Stimulated activated memory B cell treated with anti-CD40 and anti-IgM and Interleukin-4, amounts not matched to agents 10 μg/mL and 1 μg/mL and 100 μg/mL, for 72 hours (primary cell): ENCODE measurements at regions not wholly inside any gene's neighbourhood (a gene's known extent, or its start where the extent isn't known, plus 50 kb on each side); places are given as distances from the start of the nearest gene placed in this dataset.

Experiments used
- ATAC-seq: fragments of 150-1000 bp; cut with Tn5 transposase; 2 replicates; pipeline ENCODE4 v1.10.0; 2021
- H3K27ac Mint-ChIP-seq: one replicate; pipeline ENCODE4 v1.8.0; 2022; ENCODE audit warnings: mild to moderate bottlenecking, mixed read lengths
- H3K27me3 Mint-ChIP-seq: one replicate; pipeline ENCODE4 v1.8.0; 2022; ENCODE audit warnings: mixed read lengths
- H3K36me3 Mint-ChIP-seq: one replicate; pipeline ENCODE4 v1.8.0; 2022; ENCODE audit warnings: mixed read lengths
- H3K4me1 Mint-ChIP-seq: one replicate; pipeline ENCODE4 v1.8.0; 2022; ENCODE audit warnings: mixed read lengths
- H3K4me3 Mint-ChIP-seq: one replicate; pipeline ENCODE4 v1.8.0; 2022; ENCODE audit warnings: mild to moderate bottlenecking, moderate library complexity, mixed read lengths
- H3K9me3 Mint-ChIP-seq: one replicate; pipeline ENCODE4 v1.8.0; 2022; ENCODE audit warnings: mixed read lengths

DNA sequence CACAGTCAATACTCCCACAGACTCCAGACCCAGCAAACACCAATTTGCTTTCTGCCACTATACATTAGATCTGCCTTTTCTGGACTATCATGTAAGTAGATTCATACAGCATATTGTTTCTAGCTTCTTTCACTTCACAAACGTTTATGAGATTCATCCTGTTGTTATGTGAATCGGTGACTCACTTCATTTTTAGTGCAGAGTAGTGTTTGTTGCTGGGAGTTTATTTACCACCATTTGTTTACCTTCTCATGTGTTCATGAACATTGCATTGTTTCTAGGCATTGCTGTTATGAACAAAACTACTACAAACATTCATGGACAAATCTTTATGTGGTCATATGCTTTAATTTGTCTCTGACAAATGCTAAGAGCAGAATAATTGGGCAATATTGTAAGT lies 807.8 kb upstream of the TMEM132C start:
- Mint-ChIP-seq H3K4me3 (no peak overlapping the region), H3K27me3 (peaks cover 9% of the 10 kb centered on the region), H3K9me3 (no peaks in the 10 kb centered on the region), H3K36me3 (no peaks in the 10 kb centered on the region), H3K27ac (no peak overlapping the region), H3K4me1 (no peaks in the 10 kb centered on the region)
- ATAC-seq, result no peak

DNA sequence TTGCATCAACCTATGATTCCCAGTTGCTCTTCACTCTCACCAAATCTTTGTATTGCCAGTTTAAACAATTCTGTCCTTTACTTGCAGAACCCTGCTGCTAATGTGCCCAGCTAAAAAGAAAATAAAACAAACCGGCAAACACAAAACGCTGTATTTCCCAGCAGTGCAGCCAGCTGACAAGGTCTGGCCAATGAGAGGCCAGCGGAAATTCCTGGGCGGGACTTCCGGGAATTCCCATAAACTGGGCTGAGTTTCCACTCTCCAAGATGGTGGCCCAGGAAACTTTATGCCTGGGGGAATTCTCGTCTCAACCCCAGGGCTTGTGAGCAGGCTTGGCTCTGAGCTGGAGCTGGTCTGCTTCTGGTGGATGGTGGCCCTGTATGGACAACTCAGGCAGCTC lies 807.3 kb upstream of the TMEM132C start:
- Mint-ChIP-seq H3K4me3 (no peak overlapping the region), H3K9me3 (no peaks in the 10 kb centered on the region), H3K4me1 (no peaks in the 10 kb centered on the region), H3K27ac (no peak overlapping the region), H3K27me3 (peaks cover 4% of the 10 kb centered on the region), H3K36me3 (no peaks in the 10 kb centered on the region)
- no peak for ATAC-seq

DNA sequence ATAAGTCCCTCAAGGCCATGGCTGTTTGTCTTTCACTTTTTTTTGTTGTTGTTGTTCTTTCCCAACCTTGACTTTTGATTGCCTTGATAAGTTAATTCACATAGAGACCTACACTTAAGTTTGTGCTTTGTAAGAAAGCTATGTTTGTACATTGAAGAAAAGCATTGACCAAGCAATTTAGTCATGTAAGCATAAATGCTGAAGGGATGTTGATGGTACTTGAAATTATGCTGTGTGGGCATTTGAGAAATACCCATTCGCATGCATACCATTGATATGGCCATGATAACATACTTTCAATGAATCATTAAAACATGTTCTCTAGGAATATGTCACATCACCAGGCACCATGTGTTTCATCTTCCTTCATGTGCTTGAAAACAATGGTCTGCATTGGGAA lies 803.7 kb upstream of the TMEM132C start:
- no peak overlapping the region for H3K4me3 Mint-ChIP-seq
- peaks cover 3% of the 10 kb centered on the region for H3K9me3 Mint-ChIP-seq
- ATAC-seq, result no peak
- no peaks in the 10 kb centered on the region for H3K4me1 Mint-ChIP-seq
- H3K36me3 Mint-ChIP-seq, result no peaks in the 10 kb centered on the region
- no peaks in the 10 kb centered on the region for H3K27me3 Mint-ChIP-seq
- no peak overlapping the region for H3K27ac Mint-ChIP-seq

DNA sequence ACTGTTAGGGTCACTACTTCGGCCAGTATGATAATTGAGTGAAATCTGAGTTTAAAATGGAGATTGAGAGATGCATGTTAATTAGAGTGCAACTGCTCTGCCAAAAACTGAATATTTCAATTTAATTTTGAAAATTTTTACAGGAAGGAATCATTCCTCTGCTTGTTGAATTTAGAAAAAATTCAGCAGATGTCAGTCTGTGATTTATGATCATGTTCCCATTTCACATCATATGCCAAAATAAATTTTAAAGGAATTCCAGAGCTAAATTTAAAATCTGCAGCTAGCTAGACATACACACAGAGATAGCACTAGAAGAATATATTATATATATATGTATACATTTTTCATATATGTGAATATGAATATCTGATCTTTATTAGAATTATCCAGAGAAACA lies 797.6 kb upstream of the TMEM132C start:
- no peaks in the 10 kb centered on the region for H3K36me3 Mint-ChIP-seq
- H3K4me3 Mint-ChIP-seq, result no peak overlapping the region
- no peaks in the 10 kb centered on the region for H3K27me3 Mint-ChIP-seq
- no peak for ATAC-seq
- H3K9me3 Mint-ChIP-seq, result peaks cover 10% of the 10 kb centered on the region
- no peaks in the 10 kb centered on the region for H3K4me1 Mint-ChIP-seq
- no peak overlapping the region for H3K27ac Mint-ChIP-seq

DNA sequence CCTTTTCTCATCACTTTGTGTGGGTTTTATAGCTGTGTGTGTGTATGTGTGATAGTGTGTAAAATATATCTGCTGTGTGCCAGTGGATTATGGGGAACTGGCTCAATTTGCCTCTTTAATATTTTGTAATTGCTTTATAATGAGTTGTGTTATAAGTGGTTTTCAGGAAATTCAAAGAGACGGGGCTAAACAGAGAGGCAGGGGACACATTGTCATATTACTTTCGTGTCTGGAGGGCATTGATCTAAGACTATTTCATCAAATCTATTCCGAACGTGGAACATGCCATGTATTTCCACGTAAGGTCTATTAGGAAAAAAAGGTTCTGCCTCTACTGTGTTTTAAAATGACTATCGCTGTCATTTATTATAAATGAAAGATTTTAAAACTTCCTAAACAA lies 793.2 kb upstream of the TMEM132C start:
- no peak overlapping the region for H3K27ac Mint-ChIP-seq
- no peak overlapping the region for H3K4me3 Mint-ChIP-seq
- no peaks in the 10 kb centered on the region for H3K4me1 Mint-ChIP-seq
- H3K9me3 Mint-ChIP-seq, result peaks cover 7% of the 10 kb centered on the region
- no peaks in the 10 kb centered on the region for H3K36me3 Mint-ChIP-seq
- ATAC-seq, result no peak
- H3K27me3 Mint-ChIP-seq, result no peaks in the 10 kb centered on the region

DNA sequence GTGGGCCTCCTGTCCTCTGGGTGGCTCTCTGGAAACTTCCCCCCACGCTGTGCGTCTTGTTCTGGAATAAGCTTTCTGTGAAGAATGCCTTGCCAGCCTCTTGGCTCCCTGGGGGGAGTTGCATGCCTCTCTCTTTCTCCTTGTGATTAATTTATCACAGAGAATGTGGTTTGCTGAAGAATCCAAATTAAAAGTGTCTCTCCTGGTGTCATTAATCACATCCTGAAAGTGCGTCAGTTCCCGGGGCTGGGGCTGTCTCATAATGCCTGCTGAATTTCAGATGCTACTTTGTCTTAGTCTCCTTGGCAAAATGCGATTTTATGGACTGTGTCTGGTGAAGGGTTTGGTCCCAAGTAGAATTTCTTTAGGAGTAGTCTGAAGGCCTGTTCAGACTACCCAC lies 787.7 kb upstream of the TMEM132C start:
- ATAC-seq, result no peak
- Mint-ChIP-seq H3K4me3 (no peak overlapping the region), H3K27ac (no peak overlapping the region), H3K36me3 (no peaks in the 10 kb centered on the region), H3K9me3 (no peaks in the 10 kb centered on the region), H3K4me1 (no peaks in the 10 kb centered on the region), H3K27me3 (no peaks in the 10 kb centered on the region)

DNA sequence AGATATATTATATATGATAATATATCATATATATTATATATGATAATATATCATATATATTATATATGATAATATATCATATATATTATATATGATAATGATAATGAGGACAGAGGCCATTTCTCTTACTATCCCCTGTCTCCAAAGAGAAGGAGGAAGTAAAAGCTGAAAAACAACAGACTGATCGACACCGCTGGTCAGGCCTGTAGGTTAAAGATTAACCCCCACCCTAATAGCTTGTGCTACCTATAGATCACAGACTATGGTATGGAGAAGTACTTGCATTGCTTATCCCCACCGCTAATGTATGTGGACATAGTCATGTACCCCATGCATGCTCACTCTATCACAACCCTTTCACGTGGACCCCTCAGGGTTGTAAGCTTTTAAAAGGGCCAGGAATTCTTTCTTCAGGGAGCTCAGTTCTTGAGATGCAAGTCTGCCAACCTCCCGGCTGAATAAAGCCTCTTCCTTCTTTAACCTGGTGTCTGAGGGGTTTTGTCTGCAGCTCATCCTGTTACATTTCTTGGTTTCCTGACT lies 786.1 kb upstream of the TMEM132C start:
- no peaks in the 10 kb centered on the region for H3K36me3 Mint-ChIP-seq
- no peak overlapping the region for H3K27ac Mint-ChIP-seq
- ATAC-seq, result no peak
- no peaks in the 10 kb centered on the region for H3K4me1 Mint-ChIP-seq
- H3K27me3 Mint-ChIP-seq, result no peaks in the 10 kb centered on the region
- no peak overlapping the region for H3K4me3 Mint-ChIP-seq
- H3K9me3 Mint-ChIP-seq, result no peaks in the 10 kb centered on the region

DNA sequence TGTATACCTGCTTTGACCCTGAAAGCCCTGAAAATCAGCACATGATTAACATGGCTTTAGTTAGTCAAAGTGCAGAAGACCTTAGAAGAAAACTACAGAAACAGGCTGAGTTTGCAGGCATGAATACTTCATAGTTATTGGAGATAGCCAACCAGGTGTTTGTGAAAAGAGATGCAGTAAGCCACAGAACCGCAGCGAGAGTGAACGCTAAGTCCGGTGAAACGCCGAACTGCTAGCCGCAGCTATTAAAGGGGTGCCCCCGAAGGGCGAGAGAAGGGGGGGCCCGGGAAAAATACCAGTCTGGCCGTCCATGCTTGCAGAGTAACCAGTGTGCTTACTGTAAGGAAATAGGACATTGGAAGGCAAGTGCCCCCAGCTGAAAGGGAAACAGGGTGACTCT lies 784.0 kb upstream of the TMEM132C start:
- Mint-ChIP-seq H3K4me3 (no peak overlapping the region), H3K9me3 (no peaks in the 10 kb centered on the region), H3K27me3 (no peaks in the 10 kb centered on the region), H3K27ac (no peak overlapping the region), H3K4me1 (no peaks in the 10 kb centered on the region), H3K36me3 (no peaks in the 10 kb centered on the region)
- no peak for ATAC-seq

DNA sequence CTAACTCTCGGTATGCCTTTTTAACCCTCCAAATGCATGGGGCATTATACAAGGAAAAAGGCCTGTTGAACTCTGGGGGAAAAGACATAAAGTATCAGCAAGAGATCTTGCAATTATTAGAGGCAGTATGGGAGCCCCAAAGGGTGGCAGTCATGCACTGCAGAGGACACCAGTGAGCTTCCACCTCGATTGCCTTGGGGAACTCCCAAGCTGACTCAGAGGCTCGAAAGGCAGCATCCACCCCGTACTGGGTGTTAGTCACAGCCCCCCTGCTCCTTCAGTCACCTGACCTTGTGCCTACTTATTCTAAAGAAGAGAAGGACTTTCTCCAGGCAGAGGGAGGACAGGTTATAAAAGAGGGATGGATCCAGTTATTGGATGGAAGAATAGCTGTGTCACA lies 781.4 kb upstream of the TMEM132C start:
- Mint-ChIP-seq H3K36me3 (no peaks in the 10 kb centered on the region), H3K27me3 (no peaks in the 10 kb centered on the region), H3K27ac (no peak overlapping the region), H3K4me1 (no peaks in the 10 kb centered on the region), H3K4me3 (no peak overlapping the region), H3K9me3 (no peaks in the 10 kb centered on the region)
- ATAC-seq, result no peak

DNA sequence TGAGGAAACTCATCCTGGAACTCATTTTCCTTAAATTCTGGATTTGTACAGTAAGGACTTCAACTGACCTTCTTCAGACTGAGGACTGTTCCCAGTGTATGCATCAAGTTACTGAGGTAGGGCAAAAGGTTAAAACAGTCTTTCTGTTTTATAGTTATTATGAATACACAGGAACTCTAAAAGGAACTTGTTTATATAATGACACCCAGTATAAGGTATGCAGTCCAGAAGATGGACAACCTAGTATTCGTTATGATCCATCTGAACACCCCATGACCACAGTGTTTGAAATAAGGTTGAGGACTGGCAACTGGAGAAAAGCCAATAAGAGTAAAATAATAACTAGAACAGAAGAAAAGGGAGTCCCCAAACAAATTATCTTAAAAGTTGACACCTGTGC lies 779.9 kb upstream of the TMEM132C start:
- no peak overlapping the region for H3K4me3 Mint-ChIP-seq
- ATAC-seq, result no peak
- H3K4me1 Mint-ChIP-seq, result no peaks in the 10 kb centered on the region
- no peaks in the 10 kb centered on the region for H3K27me3 Mint-ChIP-seq
- H3K9me3 Mint-ChIP-seq, result peaks cover 3% of the 10 kb centered on the region
- no peaks in the 10 kb centered on the region for H3K36me3 Mint-ChIP-seq
- no peak overlapping the region for H3K27ac Mint-ChIP-seq

DNA sequence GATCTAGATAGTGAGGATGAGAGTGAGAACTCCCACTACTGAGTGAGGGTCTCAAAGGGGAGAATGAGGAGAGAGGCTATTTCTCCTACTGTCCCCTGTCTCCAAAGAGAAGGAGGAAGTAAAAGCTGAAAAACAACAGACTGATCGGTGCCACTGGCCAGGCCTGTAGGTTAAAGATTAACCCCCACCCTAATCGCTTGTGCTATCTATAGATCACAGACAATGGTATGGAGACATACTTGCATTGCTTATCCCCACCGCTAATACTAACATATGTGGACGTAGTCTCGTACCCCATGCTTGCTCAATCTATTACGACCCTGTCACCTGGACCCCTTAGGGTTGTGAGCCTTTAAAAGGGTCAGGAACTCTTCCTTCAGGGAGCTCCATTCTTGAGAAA lies 777.9 kb upstream of the TMEM132C start:
- Mint-ChIP-seq H3K36me3 (no peaks in the 10 kb centered on the region), H3K27ac (no peak overlapping the region), H3K4me1 (no peaks in the 10 kb centered on the region), H3K27me3 (no peaks in the 10 kb centered on the region), H3K4me3 (no peak overlapping the region), H3K9me3 (peaks cover 8% of the 10 kb centered on the region)
- ATAC-seq, result no peak

DNA sequence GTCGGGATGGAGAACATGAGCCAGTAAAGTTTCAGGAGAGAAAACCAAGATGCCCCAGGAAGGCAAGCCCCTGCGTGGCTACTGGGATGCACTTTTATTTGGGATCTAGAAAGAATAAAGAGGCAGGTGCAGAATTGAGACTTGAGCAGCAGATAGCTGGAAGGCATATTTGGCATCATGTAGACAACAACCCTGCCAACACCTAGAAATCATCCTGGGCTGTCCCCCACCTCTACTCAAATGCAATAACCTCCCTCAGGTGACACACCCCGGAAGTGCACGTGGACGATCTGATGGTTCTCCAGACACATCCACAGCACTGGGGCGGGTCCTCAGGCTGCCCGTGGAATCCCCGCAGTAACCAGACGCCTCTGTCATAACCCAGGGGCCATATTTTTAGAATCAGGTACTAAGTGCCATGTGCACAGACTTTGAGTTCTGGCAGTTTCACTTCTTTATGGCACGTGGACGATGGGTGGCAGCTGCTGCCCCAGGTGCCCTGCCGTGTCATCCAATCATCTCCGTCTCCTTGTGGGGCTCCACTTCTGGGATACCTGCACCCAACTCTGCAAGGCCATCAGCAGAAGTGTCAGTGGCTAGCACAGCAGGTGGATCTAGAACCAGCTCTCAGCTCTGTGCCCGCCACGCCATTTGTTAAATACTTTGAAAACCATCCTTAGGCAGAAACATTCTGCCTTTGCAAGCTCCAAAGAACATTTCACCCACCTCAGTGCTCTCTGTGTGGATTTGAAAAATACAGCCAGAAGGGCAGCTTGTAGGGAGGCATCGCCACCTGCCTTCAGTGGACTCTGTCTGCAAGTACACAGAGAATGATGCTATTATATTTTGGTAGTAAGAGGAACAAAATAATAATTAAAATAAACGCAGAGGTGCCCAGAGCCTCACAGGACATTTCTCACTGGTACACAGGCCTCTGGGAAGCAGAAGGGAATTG lies 771.7 kb upstream of the TMEM132C start:
- Mint-ChIP-seq H3K27ac (no peak overlapping the region), H3K27me3 (no peaks in the 10 kb centered on the region), H3K36me3 (no peaks in the 10 kb centered on the region), H3K4me1 (no peaks in the 10 kb centered on the region), H3K4me3 (no peak overlapping the region), H3K9me3 (peaks cover 8% of the 10 kb centered on the region)
- no peak for ATAC-seq

DNA sequence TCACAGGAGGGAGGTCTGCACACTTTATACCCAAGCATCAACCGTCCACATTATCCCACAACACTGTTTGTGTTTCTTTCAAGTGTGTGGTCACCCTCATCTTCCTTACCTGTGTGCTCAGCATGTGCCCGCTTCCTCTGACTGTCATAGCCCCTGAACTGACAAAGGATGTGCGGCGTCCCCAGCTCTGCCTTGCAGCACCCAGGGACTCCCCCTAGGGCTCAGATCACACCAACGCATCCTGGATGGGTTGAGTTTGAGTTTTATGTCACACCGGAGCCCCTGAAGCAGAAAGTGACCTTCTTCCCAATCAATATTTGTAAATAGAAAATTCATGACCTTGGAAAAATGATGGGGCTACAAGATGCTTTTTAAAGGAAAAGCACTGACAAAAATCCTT lies 770.7 kb upstream of the TMEM132C start:
- Mint-ChIP-seq H3K4me1 (no peaks in the 10 kb centered on the region), H3K9me3 (peaks cover 6% of the 10 kb centered on the region), H3K4me3 (no peak overlapping the region), H3K36me3 (no peaks in the 10 kb centered on the region), H3K27me3 (no peaks in the 10 kb centered on the region), H3K27ac (no peak overlapping the region)
- no peak for ATAC-seq

DNA sequence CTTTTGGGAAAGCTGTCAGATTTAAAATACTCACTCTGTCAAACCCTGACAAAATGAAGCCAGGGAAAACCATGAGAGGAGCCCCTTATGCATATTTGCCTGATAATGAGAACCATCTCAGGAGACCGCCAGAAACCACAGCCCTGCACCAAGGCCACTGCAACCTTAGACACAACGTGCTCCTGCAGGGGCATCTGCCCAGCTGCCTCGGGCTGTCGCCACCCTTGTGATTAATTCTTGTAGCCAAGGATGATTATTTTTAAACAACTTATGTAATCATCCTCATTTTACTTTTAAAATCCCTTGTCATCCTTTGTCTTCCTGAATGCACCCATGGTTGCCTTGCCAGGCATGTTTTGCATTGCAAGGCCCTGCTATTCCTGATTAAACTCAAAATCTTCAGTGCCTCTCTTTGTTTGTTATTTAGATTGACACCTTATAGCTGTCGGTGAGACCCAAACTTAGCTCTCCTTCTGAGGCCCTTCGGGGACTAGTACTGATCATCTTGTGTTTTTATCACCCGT lies 766.4 kb upstream of the TMEM132C start:
- H3K9me3 Mint-ChIP-seq, result no peaks in the 10 kb centered on the region
- no peaks in the 10 kb centered on the region for H3K36me3 Mint-ChIP-seq
- H3K4me3 Mint-ChIP-seq, result no peak overlapping the region
- no peak for ATAC-seq
- no peaks in the 10 kb centered on the region for H3K27me3 Mint-ChIP-seq
- H3K27ac Mint-ChIP-seq, result no peak overlapping the region
- H3K4me1 Mint-ChIP-seq, result no peaks in the 10 kb centered on the region

DNA sequence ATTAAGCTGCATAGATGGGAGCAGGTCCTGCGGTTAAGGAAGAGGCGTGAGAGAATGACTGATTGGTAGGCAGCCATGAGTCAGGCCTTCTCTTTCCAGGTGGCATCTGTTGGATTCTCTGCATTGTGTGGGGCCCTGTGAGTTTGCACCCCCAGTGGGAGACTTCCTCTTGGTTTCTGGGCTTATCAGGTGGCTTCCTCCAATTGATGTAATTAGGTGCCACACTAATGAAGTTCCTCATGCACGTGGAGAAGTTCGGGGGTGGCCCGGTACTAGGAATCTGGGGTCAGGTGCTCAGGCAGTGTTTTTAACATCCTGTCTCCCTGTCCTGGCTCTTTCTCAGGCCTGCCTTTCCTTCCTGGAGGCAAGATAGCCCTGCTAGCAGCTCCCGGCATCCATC lies 765.1 kb upstream of the TMEM132C start:
- H3K4me1 Mint-ChIP-seq, result no peaks in the 10 kb centered on the region
- H3K27ac Mint-ChIP-seq, result no peak overlapping the region
- no peaks in the 10 kb centered on the region for H3K9me3 Mint-ChIP-seq
- no peak for ATAC-seq
- no peak overlapping the region for H3K4me3 Mint-ChIP-seq
- no peaks in the 10 kb centered on the region for H3K27me3 Mint-ChIP-seq
- H3K36me3 Mint-ChIP-seq, result no peaks in the 10 kb centered on the region

DNA sequence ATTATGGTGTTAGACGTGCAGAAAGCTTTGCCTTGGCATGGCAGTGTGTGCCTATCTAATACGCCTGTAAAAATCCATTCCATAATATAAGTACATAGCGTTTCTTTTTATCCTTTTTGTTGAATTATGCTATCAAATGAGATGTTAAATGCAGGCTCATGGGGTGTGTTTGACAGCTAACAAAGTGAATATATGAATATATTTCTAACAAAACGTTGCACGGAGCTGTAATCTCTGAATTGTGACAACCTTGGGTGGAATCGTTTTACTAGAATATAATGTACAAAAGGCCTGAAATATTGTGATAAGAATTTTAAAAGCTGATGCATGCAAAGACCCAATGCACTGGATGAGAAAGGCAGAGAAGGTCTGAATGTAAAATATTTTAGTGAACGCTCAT lies 763.7 kb upstream of the TMEM132C start:
- ATAC-seq, result no peak
- no peak overlapping the region for H3K27ac Mint-ChIP-seq
- no peak overlapping the region for H3K4me3 Mint-ChIP-seq
- H3K4me1 Mint-ChIP-seq, result no peaks in the 10 kb centered on the region
- no peaks in the 10 kb centered on the region for H3K27me3 Mint-ChIP-seq
- H3K9me3 Mint-ChIP-seq, result no peaks in the 10 kb centered on the region
- no peaks in the 10 kb centered on the region for H3K36me3 Mint-ChIP-seq
